ENCODE measurements at regions not wholly inside any gene's neighbourhood (a gene's known extent, or its start where the extent isn't known, plus 50 kb on each side); places are given as distances from the start of the nearest gene placed in this dataset.
"Not testable (repeated sequence)": the region's sequence is repeated elsewhere in the genome, so short reads cannot be mapped to it uniquely, and the experiment has no call there.

DNA sequence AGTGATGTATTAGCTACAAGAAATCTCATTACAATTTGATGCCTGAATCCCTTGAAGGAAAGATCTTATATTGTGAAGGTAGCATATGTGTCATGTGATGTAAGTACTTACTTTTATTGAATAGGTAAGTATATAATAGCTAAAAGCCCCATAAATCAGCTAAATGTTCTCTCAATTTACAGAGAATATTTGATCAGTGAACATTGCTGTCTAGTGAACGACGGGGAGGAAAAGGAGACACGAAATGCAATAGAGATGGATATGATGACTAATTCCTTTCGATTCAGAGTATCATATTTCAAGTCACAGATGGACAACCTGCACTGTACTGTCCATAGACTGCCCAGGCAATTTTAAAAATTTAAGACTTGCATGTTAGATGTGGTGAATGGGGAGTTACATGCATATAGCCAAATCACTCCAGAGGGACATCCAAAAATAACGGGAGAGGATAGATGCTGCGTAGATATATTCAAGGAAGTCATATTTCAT, 462.1 kb upstream of the CDIN1 start:
- DNase-seq: no peak

DNA sequence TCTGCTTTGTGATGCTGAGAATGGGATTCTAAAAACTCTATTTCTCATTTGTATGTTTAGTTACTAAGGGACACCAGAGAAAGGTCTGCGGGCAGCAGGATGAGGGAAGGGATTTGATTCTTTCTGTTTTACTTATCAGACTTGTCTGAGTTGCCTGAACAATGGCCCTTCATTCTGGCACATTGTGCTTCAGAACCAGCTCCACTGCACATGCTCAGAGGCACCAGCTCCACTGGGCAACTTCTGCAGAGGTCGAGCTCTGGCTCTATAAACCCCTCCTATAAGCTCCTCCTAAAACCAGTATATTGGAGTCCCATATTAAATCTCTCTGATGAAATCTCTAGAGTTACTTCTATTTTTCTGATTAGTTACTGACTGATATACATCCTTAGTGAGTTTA, 453.2 kb upstream of the CDIN1 start:
- peak in 1 of 2 experiments; percentile 2 for DNase-seq

DNA sequence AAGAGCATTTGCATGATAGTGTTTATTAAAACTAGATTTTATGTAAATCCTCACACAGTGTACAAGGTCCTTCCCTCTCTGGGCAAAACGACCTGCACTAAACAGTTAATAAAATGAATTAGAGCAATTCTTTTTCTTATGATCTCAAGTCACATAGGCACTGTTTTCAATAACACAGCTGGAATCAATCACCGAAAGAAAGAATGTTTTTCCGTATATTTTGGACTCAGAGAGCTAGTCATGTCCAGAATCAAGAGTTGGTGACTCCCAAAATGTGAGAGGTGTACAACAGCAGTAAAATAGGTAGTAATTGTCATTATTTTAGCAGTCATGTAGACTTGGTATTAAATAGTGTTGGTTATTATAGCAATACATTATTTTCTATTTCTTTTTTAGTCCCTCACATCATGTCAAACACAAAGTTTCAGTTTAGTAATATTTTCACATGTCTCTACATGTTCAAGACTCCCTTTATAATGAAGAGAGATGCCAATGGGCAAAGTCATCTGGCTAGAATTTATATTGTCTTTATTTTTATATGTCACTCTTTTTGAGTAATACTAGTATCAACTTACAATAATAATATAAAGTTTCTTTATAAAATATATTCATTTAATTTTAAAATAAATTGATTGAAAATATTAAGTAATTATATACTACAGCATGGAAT, 448.6 kb upstream of the CDIN1 start:
- no peak for DNase-seq

DNA sequence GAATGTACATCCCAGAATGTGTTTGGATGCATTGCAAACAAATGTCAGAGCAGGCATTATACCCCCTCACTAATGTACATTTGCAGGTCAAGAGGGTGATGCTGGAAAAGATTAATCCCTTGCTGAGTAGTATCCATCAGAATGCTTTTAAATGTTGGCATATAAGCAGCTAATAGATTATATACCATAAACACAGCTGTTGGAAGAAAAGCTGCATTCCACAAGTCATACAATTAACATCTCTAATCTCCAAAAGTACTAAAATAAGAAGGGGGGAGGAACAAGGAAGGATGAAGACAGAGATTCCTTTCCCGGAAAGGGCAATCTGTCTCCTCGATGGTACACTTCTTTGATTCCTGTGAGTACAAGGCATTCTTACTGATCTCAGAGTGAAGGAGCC, 445.7 kb upstream of the CDIN1 start:
- DNase-seq: no peak

DNA sequence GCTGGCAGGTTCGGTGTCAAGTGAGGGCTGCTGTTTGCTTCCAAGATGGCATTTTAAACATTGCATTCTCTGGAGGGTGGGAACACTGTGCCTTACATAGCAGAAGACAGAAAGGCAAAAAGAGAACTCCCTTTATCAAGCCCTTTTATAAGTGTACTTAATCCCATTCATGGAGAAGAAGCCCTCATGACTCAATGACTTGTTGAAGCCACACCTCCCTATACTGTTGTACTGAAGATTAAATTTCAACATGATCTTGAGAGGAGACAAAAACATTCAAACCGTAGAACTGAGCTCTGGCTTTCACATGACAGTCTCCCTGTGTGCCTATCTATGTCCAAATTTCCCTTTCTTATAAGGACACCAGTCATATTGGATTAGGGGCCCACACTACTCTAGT, 443.4 kb upstream of the CDIN1 start:
- DNase-seq: no peak

DNA sequence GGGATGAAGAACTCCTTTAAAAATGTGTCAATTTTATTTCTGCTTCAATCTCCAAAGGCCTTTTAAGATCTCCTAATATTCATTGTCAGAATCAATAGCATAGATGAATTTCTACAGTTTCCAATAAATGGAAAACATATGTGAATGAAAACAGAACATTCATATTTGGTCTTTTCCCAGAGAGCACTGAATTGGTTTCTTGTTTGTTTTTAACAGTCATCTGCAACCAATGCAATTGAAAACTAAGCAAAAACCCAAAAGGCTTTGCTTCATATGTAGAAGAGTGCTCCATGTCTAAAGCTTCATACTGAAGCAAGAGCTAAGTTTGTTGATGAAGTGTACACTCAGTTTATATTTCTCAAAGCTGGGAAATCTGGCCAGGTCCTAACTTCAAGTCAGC, 426.5 kb upstream of the CDIN1 start:
- DNase-seq: no peak

DNA sequence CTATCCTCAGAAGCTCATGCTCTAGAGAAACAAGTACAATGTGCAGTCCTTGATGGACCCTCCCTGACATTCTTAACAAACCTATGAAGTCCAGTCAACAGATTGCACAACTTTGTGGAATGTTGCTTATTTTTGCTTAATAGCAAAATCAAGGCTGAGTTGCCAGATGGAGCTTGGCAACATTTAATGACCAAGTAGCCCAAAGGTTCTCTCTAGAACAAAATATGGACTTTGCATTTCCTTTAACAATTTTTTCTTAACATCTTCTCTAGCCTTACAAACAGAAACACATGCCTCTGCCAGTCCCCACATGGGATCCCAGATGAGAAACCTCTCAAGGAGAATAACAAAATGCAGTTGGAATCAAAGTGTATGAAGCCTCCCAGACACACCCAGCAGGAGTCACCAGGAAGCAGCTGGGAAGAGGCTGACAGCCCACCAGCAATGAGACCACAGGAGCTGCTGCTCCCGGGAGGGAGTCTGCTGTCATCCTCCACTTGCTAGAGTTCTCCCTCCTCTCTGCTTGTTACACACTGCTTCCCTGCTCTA, 422.5 kb upstream of the CDIN1 start:
- no peak for DNase-seq

DNA sequence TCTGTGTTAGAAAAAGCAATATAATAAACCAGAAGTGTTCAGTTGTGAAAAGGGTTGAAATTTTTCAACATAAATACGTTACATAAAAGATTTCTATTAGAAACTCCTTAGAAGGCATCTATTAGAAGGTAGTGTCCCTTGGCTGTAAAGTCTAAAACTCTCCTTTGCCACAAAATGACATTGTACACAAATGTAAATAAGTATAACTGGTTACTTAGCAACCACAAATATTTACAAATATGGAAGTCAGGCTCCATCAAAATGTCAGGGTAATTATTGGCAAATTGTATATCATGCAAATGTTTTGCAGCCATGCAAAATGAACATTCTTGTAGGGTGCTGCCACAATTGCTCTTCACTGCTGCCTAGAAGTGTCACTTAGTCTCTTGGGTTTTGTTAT, 419.1 kb upstream of the CDIN1 start:
- peak; percentile 84 to 86 for DNase-seq

DNA sequence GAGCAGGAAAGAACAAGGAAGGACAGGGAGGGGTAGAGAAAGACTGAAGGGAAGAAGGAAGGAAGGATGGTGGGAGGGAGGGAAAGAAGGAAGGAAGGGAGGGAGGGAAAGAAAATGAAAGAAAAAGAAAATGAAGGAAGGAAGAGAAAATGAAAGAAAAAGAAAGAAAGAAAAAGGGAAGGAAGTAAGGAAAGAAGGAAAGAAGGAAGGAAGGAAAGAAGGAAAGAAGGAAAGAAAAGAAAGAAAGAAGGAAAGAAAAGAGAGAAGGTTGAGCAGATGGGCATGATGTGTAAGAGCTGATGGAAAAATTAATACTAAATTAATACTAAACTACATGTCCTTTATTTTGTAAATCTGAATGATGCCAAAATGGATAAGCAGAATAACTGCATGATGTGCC, 418.3 kb upstream of the CDIN1 start:
- DNase-seq: no peak

DNA sequence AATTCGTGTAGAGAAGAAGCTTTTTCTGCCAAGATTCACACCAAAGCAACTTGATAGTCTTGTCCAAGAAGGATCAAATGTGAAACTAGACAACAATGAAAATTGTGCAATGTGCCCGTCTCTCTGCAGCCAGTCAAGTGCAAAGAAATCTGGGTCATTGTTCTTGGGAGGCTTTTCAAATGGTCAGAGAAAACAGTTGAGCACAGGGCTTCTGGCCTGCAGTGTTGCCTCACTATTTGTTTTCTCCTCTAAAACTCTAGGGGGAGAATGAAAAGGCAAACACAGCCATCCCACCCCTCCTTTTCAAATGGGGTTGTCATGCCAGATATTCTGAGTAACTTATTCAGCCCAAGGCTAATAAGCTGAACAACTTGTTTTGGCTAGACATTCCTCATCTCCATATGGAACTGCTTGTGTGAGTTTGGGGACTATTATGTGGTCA, 417.6 kb upstream of the CDIN1 start:
- no peak for DNase-seq

DNA sequence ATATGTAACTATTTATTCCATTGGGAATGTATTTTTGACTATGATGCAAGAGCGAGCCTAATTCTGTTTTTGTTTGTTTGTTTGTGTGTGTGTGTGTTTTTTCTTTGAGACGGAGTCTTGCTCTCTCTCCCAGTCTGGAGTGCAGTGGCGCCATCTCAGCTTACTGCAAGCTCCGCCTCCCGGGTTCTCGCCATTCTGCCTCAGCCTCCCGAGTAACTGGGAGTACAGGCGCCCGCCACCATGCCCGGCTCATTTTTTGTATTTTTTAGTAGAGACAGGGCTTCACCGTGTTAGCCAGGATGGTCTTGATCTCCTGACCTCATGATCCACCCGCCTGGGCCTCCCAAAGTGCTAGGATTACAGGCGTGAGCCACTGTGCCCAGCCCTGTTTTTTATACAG, 415.4 kb upstream of the CDIN1 start:
- not testable (repeated sequence) for DNase-seq

DNA sequence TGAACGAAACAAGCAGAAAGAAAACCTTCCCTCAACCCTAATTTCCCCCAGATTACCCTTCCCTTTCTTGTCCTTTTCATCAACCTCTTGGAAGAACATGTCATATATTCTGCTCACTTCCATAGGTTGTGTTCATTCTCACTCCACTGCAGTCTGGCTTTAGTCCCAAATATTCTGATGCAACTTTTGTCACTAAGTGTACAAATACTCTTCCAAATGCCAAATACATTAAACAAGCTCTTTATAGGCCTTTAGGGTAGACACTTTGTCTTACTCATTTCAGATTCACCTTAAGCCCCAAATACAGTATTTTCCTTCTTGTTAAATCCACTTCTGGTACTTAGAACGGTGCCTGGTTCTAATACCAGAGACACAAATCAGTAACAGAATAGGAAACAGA, 406.5 kb upstream of the CDIN1 start:
- DNase-seq: no peak

DNA sequence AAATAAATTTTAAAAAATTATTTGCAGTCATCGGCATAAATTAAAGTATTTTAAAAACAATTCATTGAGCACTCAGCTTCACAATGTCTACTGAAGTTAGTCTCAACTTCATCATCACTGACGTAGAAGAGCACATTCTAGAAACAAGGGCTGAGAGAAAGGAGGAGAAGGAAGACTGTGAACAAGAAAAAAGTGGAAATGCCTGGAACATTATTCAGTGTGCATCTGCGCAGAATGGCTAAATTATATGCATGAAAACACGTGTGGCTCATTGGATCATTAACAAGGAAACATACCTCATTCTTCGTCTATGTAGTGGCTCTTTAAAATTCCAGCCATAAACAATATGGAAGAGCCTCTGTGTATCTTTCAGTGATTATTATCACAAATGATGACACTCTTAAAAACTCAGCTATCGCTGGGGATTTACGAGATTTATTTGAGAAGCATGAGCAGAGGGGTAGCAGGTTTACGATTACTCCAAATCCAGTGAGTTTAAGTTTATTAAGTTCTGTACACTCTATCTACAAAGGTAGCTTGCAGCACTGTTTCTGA, 404.2 kb upstream of the CDIN1 start:
- DNase-seq: no peak

DNA sequence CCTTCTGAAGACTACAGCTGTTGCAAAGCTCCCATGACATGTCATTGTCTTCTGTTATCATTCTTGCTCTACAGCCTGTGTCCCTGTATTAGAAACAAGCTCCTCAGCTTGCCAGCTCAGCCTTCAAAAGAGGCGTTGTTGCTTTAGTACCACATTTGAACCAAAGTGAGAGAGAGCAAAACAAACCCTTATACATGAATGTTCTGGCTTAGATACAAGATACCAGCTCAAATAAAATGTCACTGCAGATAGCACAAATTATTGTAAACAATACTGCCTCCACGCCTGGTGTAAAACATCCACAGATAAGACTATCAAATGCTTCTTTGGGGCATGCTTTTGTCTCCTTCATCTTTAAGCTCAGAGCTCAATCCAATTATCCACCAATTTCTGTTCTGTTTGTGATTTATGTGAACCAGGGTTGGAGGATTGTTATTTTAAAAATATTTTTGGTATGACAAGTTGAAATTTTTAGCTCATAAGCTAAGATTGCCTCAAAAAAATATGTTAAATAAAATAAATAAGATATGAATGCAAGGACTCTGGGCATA, 403.6 kb upstream of the CDIN1 start:
- DNase-seq: no peak

DNA sequence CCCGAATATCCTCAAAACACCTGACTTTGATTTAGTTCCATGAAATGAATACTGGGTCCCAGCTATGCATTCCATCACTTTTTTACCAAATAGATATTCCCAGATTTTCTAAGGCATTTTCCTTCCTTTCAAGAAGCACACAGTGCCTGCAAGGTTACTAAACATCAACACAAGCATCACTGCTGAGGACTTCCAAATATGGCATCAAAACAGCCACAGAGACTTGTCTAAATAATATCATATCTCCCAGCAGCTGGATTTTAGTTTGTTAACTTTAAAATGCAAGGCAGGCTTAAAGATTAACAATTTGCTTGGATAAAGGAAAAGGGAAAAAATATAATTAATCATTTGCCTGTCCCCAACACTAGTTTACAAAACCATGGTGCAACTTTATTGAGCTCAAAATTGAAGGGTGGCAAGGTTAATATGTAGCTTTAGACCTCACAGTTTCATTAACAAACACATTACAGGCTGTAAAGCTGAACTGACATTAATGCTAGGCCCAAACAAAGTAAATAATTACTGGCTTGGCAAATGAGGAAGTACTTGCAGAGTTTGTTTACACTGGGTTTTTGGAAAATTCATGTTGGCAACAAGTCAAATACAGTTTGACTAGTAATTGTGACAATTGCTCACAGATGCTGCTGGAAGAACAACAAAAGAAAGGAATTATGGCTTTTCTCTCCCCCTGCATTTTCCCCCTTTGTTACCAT, 401.7 kb upstream of the CDIN1 start:
- peak; percentile 41 to 43 for DNase-seq

DNA sequence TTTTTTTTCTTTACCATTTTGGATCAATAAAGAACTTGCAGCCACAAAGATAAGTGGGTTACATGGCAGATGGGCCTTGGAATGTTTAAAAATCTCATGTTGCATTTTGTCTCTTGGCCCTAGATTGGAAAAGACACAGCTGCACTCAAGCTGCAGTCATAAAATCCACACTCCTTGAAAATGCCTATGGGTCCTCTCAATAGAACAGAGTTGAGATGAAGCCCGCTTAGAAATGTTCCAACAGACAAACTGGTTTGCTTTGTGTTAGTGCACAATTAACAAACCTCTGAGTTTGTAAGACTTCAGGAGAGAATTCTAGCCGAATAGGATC, 401.2 kb upstream of the CDIN1 start:
- DNase-seq: no peak

DNA sequence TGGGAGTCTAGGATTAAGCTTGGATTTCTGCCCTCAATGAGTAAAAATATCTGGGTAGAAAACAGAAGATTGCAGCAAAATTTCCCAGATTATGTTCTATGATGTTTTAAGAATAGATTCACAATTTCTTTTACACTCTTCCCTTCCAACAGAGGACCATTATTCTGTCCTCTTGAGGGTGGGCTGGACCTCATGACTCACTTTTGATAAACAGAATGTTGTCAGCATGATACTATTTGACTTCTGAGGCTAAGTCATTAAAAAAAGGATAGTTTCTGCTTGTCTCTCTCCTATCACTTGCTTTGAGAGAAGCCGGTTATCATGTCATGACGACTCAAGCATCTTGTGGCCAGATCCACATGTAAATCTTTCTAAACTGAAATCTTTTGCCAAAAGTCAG, 396.2 kb upstream of the CDIN1 start:
- DNase-seq: no peak

DNA sequence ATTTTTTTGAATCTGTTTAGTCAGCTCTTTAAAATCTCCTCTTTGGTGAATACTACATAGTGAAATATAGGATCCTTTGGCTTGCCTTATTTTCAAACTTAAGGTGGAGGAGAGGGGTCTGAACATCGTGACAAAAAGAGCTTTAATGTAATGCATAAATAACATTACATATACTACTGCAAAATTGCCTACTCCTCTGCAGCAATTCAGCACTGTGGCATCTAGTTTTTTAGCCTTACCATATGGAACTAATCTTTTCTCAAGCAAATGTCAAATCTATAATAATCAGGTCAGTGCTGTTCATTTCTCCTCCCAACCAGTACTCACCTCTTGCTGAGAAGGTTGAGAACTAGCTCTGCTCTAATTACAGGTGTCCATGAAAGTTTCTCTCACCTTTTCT, 394.0 kb upstream of the CDIN1 start:
- DNase-seq: no peak

DNA sequence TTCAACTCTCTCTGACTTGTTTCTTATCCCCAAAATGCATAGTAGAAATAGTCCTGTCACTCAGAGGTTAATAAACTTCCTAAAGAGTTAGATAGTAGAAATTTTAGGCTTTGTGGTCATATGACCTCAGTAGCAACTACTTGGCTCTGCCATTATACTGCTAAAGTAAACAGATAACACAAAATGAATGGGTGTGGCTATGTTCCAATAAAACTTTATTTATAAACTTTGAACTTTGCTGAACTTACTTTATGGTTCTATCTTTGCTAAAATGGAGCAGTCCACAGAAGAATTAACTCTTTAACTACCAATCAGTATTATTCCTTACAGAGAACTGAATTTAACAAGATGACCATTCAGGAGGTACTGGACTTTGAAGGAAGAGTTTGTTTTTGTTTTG, 393.6 kb upstream of the CDIN1 start:
- DNase-seq: no peak

DNA sequence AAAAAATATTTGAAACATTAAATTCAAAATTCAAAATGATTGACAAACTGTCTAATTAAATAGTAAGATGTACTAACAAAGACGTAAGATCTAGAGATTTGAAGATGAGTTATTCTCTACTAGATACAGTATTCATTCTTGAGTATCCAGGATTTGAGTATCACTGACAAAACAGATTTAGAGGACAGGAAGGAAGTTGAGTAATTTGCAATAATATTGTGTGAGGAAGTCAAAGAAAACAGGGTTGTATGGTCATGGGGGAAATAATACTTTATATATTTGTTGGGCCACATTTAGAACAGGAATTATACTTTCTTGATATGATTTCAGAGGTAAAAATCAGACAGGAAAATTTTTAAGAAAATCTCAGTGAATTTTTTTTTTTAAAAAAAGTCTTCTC, 393.1 kb upstream of the CDIN1 start:
- DNase-seq: no peak

DNA sequence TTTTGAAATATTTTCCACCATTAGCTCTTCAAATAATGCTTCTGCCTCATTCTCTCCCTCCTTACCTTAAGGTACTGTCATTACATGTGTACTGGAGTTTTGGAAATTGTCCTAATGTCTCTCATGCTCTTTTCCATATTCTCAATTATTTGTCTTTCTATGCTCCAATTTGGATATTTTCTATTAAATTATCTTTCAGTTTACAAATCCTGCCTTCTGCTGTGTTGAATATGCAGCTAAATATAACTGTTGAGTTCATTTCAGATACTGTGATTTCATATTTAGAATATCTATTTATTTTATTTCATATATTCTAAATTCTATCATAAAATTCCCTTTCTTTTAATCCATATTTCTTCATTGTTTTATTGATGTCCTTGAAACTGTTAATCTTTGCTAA, 388.0 kb upstream of the CDIN1 start:
- DNase-seq: no peak

DNA sequence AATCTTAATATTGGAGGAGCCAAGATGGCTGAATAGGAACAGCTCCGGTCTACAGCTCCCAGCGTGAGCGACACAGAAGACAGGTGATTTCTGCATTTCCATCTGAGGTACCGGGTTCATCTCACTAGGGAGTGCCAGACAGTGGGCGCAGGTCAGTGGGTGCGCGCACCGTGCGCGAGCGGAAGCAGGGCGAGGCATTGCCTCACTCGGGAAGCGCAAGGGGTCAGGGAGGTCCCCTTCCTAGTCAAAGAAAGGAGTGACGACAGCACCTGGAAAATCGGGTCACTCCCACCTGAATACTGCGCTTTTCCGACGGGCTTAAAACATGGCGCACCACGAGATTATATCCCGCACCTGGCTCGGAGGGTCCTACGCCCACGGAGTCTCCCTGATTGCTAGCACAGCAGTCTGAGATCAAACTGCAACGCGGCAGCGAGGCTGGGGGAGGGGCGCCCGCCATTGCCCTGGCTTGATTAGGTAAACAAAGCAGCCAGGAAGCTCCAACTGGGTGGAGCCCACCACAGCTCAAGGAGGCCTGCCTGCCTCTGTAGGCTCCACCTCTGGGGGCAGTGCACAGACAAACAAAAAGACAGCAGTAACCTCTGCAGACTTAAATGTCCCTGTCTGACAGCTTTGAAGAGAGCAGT, 383.9 kb upstream of the CDIN1 start:
- DNase-seq: not testable (repeated sequence)

DNA sequence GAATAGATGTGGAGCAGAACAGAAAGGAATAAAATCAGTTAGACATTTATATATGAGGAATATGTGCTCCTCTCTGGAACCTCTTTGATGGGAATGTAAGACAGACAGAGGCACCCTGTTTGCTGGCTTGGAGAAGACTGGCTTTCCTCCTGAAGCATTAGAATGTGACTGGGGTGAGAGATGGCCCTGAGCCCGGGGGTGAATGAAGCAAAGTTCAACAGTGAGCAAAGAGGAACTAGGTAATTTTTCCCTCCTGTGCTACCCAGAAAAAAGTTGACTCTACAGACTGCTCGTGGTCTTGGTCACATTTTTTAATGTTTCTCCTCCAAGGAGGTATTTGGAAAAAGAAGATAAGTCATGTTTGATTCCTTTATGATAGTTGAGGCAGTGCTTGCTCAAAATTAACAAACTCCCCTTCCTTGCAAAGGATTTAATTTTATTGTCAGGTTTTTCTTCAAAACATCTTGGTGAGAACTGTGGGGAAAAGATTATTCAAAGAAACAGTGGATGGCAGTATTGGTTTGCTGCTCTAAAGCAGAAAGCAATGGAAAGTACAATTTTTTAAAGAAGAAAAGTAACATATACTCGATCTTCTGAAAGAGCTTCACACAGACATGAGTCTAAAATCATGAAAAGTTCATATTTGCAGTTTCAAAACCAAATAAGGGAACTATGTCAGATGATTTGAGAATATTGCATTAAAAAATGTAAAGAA, 370.4 kb upstream of the CDIN1 start:
- DNase-seq: no peak
